Erythroblast (primary cell): ENCODE measurements at regions not wholly inside any gene's neighbourhood (a gene's known extent, or its start where the extent isn't known, plus 50 kb on each side); places are given as distances from the start of the nearest gene placed in this dataset.

ENCODE experiments used
- GATA1 ChIP-seq: IDR thresholded peaks from 2 replicates; pipeline ENCODE4 v1.6.1; 2011; ENCODE audit warnings: low read depth, mild to moderate bottlenecking, control low read depth, low read length, moderate library complexity
- POLR2A ChIP-seq: IDR thresholded peaks from 2 replicates; pipeline ENCODE4 v1.6.1; 2011; ENCODE audit warnings: mild to moderate bottlenecking, low read length

- TF ChIP-seq POLR2A (no peak), GATA1 (no peak)
These were observed 733.8 kb upstream of the CA10 start for GRCh38 chr17:52892334-52892733.
